H1 (cell line): ENCODE measurements at regions not wholly inside any gene's neighbourhood (a gene's known extent, or its start where the extent isn't known, plus 50 kb on each side); places are given as distances from the start of the nearest gene placed in this dataset.

ENCODE experiments used
- CBX5 ChIP-seq: fragments of 300-800, 300-1000 bp; sonication (generic); IDR thresholded peaks from 2 replicates; pipeline ENCODE4 v1.7.1; 2016; ENCODE audit warnings: antibody characterized with exemption, low read length, low read depth
- CHD1 ChIP-seq: IDR thresholded peaks from 2 replicates; pipeline ENCODE4 v1.6.1; 2012; ENCODE audit warnings: low read depth, low read length, improper control_type of control experiment
- PHF8 ChIP-seq: fragments of 200-600 bp; sonication (generic); conservative IDR thresholded peaks from 2 replicates; pipeline ENCODE4 v1.7.1; 2012; ENCODE audit warnings: low read depth, mild to moderate bottlenecking, inconsistent platforms, low read length, moderate library complexity
- RNF2 ChIP-seq: fragments of 200-900, 300-1000 bp; sonication (generic); IDR thresholded peaks from 2 replicates; pipeline ENCODE4 v1.7.1; 2016; ENCODE audit warnings: borderline replicate concordance, low read depth, mild to moderate bottlenecking, antibody characterized with exemption, low read length; ENCODE audit not compliant: poor library complexity, severe bottlenecking; ENCODE audit errors: missing control alignments
- TBP ChIP-seq: IDR thresholded peaks from 2 replicates; pipeline ENCODE4 v1.6.1; 2011; ENCODE audit warnings: low read depth, low read length, improper control_type of control experiment

DNA sequence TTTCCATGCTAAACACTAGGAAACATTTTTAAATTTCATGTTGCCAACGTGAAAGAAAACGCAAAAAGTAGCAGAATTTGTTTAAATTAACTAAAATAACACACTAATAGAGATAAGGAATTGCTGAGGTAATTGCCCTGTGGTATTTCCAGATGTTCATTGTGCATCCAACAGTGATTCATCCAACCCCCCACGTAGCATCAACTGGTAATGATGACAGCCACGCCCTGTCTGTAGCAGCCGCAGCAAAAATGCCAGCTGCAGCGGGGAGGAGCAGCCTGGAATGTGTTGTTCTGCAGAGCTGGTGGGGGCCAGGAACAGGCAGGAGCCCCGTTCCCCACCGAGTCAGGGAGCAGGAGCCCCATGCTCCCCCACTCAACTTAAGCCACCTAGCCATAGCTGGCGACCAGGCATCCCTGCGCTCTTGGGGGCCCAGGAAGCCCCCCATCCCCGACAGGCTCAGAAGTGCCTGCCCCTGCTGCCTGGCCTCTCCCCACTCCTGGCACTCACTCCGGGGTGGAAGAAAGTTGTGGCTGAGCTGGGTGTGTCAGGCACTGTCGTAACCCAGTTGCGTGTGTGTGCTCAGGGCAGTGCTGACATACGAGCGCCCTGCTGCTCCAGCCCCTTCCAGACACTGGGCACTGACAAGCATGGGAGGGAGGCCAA is 695.1 kb upstream of the ACVR2A start (continued):
- TF ChIP-seq CHD1, result no peak
- no peak for TF ChIP-seq RNF2
- TF ChIP-seq TBP, result no peak
- no peak for TF ChIP-seq PHF8
- no peak for TF ChIP-seq CBX5
